H1 (cell line): ENCODE measurements at regions not wholly inside any gene's neighbourhood (a gene's known extent, or its start where the extent isn't known, plus 50 kb on each side); places are given as distances from the start of the nearest gene placed in this dataset.
A peak's percentile ranks its signal among the peaks of the same experiment; 100 is the strongest.

Experiments used
- CTCF ChIA-PET: fragments of 300-600 bp; sonication (Branson Sonifier 250); formaldehyde crosslinking; loops from one replicate; lab custom pipeline; 2021; ENCODE audit not compliant: partially characterized antibody; lab: Charles Lee
- POLR2A ChIA-PET: fragments of 300-600 bp; sonication (Branson Sonifier 250); formaldehyde crosslinking; loops from one replicate; lab custom pipeline; 2021; ENCODE audit warnings: inconsistent platforms; ENCODE audit not compliant: partially characterized antibody; lab: Charles Lee
- DNase-seq, 2 experiments: peaks; one replicate each; pipeline versions ENCODE4 v3.0.0 to v3.0.0-alpha.2; 2010 to 2022; ENCODE audit warnings: low spot score in 2 of 2, low read depth in 1 of 2, mixed read lengths in 1 of 2
- FAIRE-seq: peaks from 2 replicates; lab custom pipeline; 2011; peaks lifted over from hg19 to GRCh38; lab: Jason Lieb, UNC
- H2AFZ ChIP-seq: 2 replicates; pipeline ENCODE4 v1.8.1; 2012; ENCODE audit warnings: low read length, inconsistent platforms
- H2AK5ac ChIP-seq: 2 replicates; pipeline ENCODE4 v1.6.1; 2013; ENCODE audit warnings: low read depth, low read length
- H2BK120ac ChIP-seq: replicated peaks from 2 replicates; pipeline ENCODE3; 2013; ENCODE audit warnings: low read depth, low read length, inconsistent platforms
- H2BK12ac ChIP-seq: 2 replicates; pipeline ENCODE4 v1.6.1; 2013; ENCODE audit warnings: low read depth, low read length
- H2BK15ac ChIP-seq: 2 replicates; pipeline ENCODE4 v1.6.1; 2013; ENCODE audit warnings: low read length
- H2BK20ac ChIP-seq: 2 replicates; pipeline ENCODE4 v1.6.1; 2013; ENCODE audit warnings: low read length
- H2BK5ac ChIP-seq: 2 replicates; pipeline ENCODE4 v1.6.1; 2013; ENCODE audit warnings: low read depth, low read length
- H3K14ac ChIP-seq: 2 replicates; pipeline ENCODE4 v1.6.1; 2013; ENCODE audit warnings: inconsistent platforms; ENCODE audit not compliant: insufficient read length
- H3K18ac ChIP-seq: 2 replicates; pipeline ENCODE4 v1.6.1; 2013; ENCODE audit warnings: low read length; ENCODE audit errors: extremely low read depth
- H3K23ac ChIP-seq: 2 replicates; pipeline ENCODE4 v1.6.1; 2013; ENCODE audit warnings: inconsistent platforms; ENCODE audit not compliant: insufficient read length
- H3K23me2 ChIP-seq: 2 replicates; pipeline ENCODE4 v1.6.1; 2013; ENCODE audit warnings: low read depth, low read length
- H3K27ac ChIP-seq: 2 replicates; pipeline ENCODE4 v1.6.1; 2011; ENCODE audit warnings: low read depth, low read length, inconsistent platforms
- H3K27me3 ChIP-seq, 4 experiments: replicated peaks in 1 of 4; 1 replicate in 1 of 4; 2 replicates in 3 of 4; pipeline versions ENCODE4 v1.6.1 to v1.8.1; 2011 to 2013; ENCODE audit warnings: low read length in 3 of 4, mild to moderate bottlenecking in 3 of 4, inconsistent platforms in 2 of 4, mixed read lengths in 2 of 4, moderate library complexity in 1 of 4; ENCODE audit not compliant: control insufficient read depth in 3 of 4, insufficient read depth in 3 of 4; ENCODE audit errors: extremely low read depth in 1 of 4
- H3K36me3 ChIP-seq, 4 experiments: 2 replicates each; pipeline versions ENCODE4 v1.6.1 to v1.8.1; 2011 to 2013; ENCODE audit warnings: mild to moderate bottlenecking in 4 of 4, low read length in 3 of 4, moderate library complexity in 2 of 4, control low read depth in 1 of 4, inconsistent platforms in 1 of 4; ENCODE audit not compliant: insufficient read depth in 4 of 4, control insufficient read depth in 2 of 4
- H3K4ac ChIP-seq: replicated peaks from 2 replicates; pipeline ENCODE3; 2013; ENCODE audit warnings: low read length, low read depth, mixed read lengths, inconsistent platforms; ENCODE audit not compliant: insufficient read length
- H3K4me1 ChIP-seq, 4 experiments: replicated peaks in 1 of 4; 1 replicate in 1 of 4; 2 replicates in 3 of 4; pipeline versions ENCODE4 v1.6.1 to v1.8.1; 2011 to 2013; ENCODE audit warnings: low read length in 3 of 4, inconsistent platforms in 2 of 4, mixed read lengths in 1 of 4; ENCODE audit not compliant: insufficient read depth in 4 of 4, control insufficient read depth in 3 of 4
- H3K4me2 ChIP-seq, 2 experiments: 2 replicates each; pipeline versions ENCODE4 v1.6.1 to v1.8.1; 2011 to 2013; ENCODE audit warnings: low read depth in 2 of 2, low read length in 2 of 2, control low read depth in 1 of 2, inconsistent platforms in 1 of 2, mild to moderate bottlenecking in 1 of 2; ENCODE audit not compliant: insufficient read depth in 1 of 2
- H3K4me3 ChIP-seq, 4 experiments: fragments of 200-600, 300-600 bp in 1 of 4; sonication (generic), shearing (Covaris generic), sonication (Bioruptor Twin) in 1 of 4; 2 replicates each; pipeline versions ENCODE4 v1.5.1 to v1.8.1; 2011 to 2016; ENCODE audit warnings: low read length in 4 of 4, low read depth in 3 of 4, control low read depth in 2 of 4, inconsistent platforms in 2 of 4, mild to moderate bottlenecking in 2 of 4, mixed read lengths in 1 of 4, moderate library complexity in 1 of 4; ENCODE audit not compliant: insufficient read depth in 2 of 4; ENCODE audit errors: extremely low read depth in 1 of 4
- H3K56ac ChIP-seq: replicated peaks from 2 replicates; pipeline ENCODE3; 2013; ENCODE audit warnings: low read depth, mild to moderate bottlenecking, mixed read lengths, low read length, inconsistent platforms; ENCODE audit not compliant: insufficient read length
- H3K79me1 ChIP-seq: 2 replicates; pipeline ENCODE4 v1.6.1; 2013; ENCODE audit warnings: low read depth, low read length, control low read depth
- H3K79me2 ChIP-seq, 2 experiments: 2 replicates each; pipeline versions ENCODE4 v1.6.1 to v1.8.1; 2012 to 2013; ENCODE audit warnings: low read length in 2 of 2, mild to moderate bottlenecking in 2 of 2, inconsistent platforms in 1 of 2; ENCODE audit not compliant: insufficient read depth in 2 of 2, control insufficient read depth in 1 of 2
- H3K9ac ChIP-seq, 4 experiments: replicated peaks in 1 of 4; 1 replicate in 1 of 4; 2 replicates in 3 of 4; pipeline versions ENCODE4 v1.6.1 to v1.8.1; 2011 to 2013; ENCODE audit warnings: low read depth in 3 of 4, low read length in 3 of 4, control low read depth in 2 of 4, mild to moderate bottlenecking in 2 of 4, moderate library complexity in 2 of 4, inconsistent platforms in 1 of 4; ENCODE audit errors: extremely low read depth in 1 of 4
- H3K9me3 ChIP-seq, 2 experiments: 2 replicates each; pipeline versions ENCODE4 v1.6.1 to v1.8.1; 2012 to 2013; ENCODE audit warnings: mild to moderate bottlenecking in 2 of 2, moderate library complexity in 2 of 2, control low read depth in 1 of 2, inconsistent platforms in 1 of 2, low read depth in 1 of 2, low read length in 1 of 2, mixed read lengths in 1 of 2; ENCODE audit not compliant: insufficient read depth in 2 of 2
- H4K20me1 ChIP-seq, 2 experiments: replicated peaks in 1 of 2; 2 replicates each; pipeline versions ENCODE3 to v1.8.1; 2011 to 2013; ENCODE audit warnings: inconsistent platforms in 2 of 2, low read length in 2 of 2, mild to moderate bottlenecking in 1 of 2; ENCODE audit not compliant: insufficient read depth in 2 of 2, control insufficient read depth in 1 of 2
- H4K5ac ChIP-seq: 2 replicates; pipeline ENCODE4 v1.6.1; 2013; ENCODE audit warnings: low read length, low read depth, mixed read lengths, inconsistent platforms; ENCODE audit not compliant: insufficient read length
- H4K8ac ChIP-seq: 2 replicates; pipeline ENCODE4 v1.8.0; 2013; ENCODE audit warnings: mild to moderate bottlenecking, moderate library complexity, low read length, inconsistent platforms; ENCODE audit not compliant: insufficient read depth; ENCODE audit errors: extremely low read depth
- H4K91ac ChIP-seq: replicated peaks from 2 replicates; pipeline ENCODE3; 2013; ENCODE audit warnings: low read length, mixed read lengths, inconsistent platforms; ENCODE audit not compliant: insufficient read length
- BCL11A ChIP-seq, 2 experiments: IDR thresholded peaks; one replicate each; pipeline ENCODE4 v1.6.1; 2011; ENCODE audit warnings: low read depth in 2 of 2, low read length in 2 of 2, mild to moderate bottlenecking in 2 of 2
- CEBPB ChIP-seq: IDR thresholded peaks from 2 replicates; pipeline ENCODE4 v1.6.1; 2012; ENCODE audit warnings: low read depth, low read length
- CREB1 ChIP-seq: IDR thresholded peaks from 2 replicates; pipeline ENCODE4 v1.6.1; 2012; ENCODE audit warnings: inconsistent platforms
- SP2 ChIP-seq: IDR thresholded peaks from 2 replicates; pipeline ENCODE4 v1.6.1; 2012; ENCODE audit warnings: mild to moderate bottlenecking, low read length, inconsistent platforms
- SP4 ChIP-seq: IDR thresholded peaks from 2 replicates; pipeline ENCODE4 v1.6.1; 2012; ENCODE audit warnings: low read length, inconsistent platforms
- WGBS, 2 experiments: shearing (Covaris generic) in 1 of 2; methylation state at CpG; one replicate each; pipeline versions ENCODE4 v1.1.6 to v1.1.7; 2013 to 2015; ENCODE audit warnings: low lambda C conversion rate in 2 of 2, mixed read lengths in 2 of 2, inconsistent platforms in 1 of 2, low coverage in 1 of 2, missing lambda C conversion rate in 1 of 2; ENCODE audit not compliant: insufficient replicate concordance in 2 of 2, insufficient coverage in 1 of 2, insufficient read length in 1 of 2; ENCODE audit errors: extremely low coverage in 1 of 2, missing lambda C conversion rate in 1 of 2; 5-methylcytosine and 5-hydroxymethylcytosine counted together

DNA sequence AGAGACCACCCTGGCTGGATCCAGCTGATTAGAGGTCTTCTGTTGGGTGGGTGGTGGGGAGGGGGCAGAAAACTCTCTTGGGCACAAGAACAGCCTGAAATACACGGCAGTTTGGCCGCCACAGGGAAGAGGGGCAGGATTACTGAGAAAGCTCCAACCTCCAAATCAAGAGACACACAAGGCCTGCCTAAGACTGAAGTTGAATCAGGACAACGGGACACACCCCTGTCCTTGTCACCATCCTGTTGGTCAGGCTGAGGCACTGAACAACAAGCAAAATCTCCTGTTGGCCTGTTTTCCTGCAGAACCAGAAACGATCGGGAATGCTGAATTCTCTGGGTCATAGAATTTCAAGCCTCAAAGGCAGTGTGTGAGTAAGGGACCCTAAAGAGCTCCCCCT, 247.8 kb downstream of the FAM43A start:
- H2AFZ ChIP-seq: no peak overlapping the region
- no peak overlapping the region for H3K4me2 ChIP-seq
- no peak for TF ChIP-seq BCL11A (IDR thresholded peaks at IDR 0.05; ENCODE audit: low read depth in 2 of 2, low read length in 2 of 2)
- no peak for TF ChIP-seq SP2
- TF ChIP-seq CREB1: no peak
- TF ChIP-seq CEBPB: no peak
- no peak for TF ChIP-seq SP4
- no peak overlapping the region for H3K18ac ChIP-seq
- DNase-seq: peak in 1 of 2 experiments; percentile 17
- H3K9me3 ChIP-seq: peaks cover 22 to 31% of the 10 kb centered on the region in 2 experiments
- H3K56ac ChIP-seq: no peak overlapping the region
- H2AK5ac ChIP-seq: no peak overlapping the region
- no peak overlapping the region for H2BK15ac ChIP-seq
- H2BK20ac ChIP-seq: no peak overlapping the region
- H3K9ac ChIP-seq: no peak overlapping the region
- H4K8ac ChIP-seq: no peak overlapping the region
- H3K36me3 ChIP-seq: no peaks in the 10 kb centered on the region; a peak in 1 of 8 replicates
- H3K4ac ChIP-seq: no peak overlapping the region
- H3K14ac ChIP-seq: no peak overlapping the region
- H4K91ac ChIP-seq: no peak overlapping the region
- no peak for FAIRE-seq
- H3K79me2 ChIP-seq: no peaks in the 10 kb centered on the region
- POLR2A ChIA-PET: no interaction called here
- H3K4me3 ChIP-seq: no peak overlapping the region
- H3K4me1 ChIP-seq: no peaks in the 10 kb centered on the region
- H4K20me1 ChIP-seq: no peaks in the 10 kb centered on the region
- no peaks in the 10 kb centered on the region for H3K79me1 ChIP-seq
- WGBS, 2 experiments: 92% methylated on average over 5 of the region's 5 CpGs; no CpG with 5 or more reads in 1 of the 2 experiments
- H3K23ac ChIP-seq: no peak overlapping the region
- H3K27me3 ChIP-seq: no peaks in the 10 kb centered on the region
- CTCF ChIA-PET: interaction anchor here (0.7 to 1.4 kb wide), 8 partner anchors 9 to 246 kb away, joined by 3 to 6 read pairs (median 4); no protein-coding TSS in a partner anchor
- no peak overlapping the region for H3K27ac ChIP-seq
- no peak overlapping the region for H2BK120ac ChIP-seq
- H2BK12ac ChIP-seq: no peak overlapping the region
- H3K23me2 ChIP-seq: no peaks in the 10 kb centered on the region
- H2BK5ac ChIP-seq: no peak overlapping the region
- H4K5ac ChIP-seq: no peak overlapping the region
